ENCODE measurements at regions not wholly inside any gene's neighbourhood (a gene's known extent, or its start where the extent isn't known, plus 50 kb on each side); places are given as distances from the start of the nearest gene placed in this dataset.

DNA sequence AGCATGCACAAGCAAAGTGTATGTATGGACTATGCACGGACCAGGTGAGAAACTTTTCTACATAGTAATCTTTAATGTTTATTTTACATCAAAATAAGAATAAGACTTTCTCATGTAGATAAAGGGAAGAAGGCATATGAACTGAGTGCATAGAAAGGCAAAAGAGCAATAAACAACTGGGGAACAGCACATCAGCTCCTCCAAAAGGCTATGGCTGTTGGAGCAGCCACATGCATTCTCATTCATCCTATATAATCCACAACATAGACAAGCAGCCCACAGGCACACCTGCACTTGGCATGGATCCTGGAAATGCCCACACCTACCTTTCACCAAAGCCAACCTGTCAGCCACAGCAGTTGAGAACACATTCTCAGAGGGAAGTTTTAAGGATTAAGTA is 586.9 kb upstream of the INTU start:
- no peak overlapping the region for H3K4me3 ChIP-seq (ENCODE audit: low read depth, low read length)
- DNase-seq (ENCODE audit: low read depth), result no peak

DNA sequence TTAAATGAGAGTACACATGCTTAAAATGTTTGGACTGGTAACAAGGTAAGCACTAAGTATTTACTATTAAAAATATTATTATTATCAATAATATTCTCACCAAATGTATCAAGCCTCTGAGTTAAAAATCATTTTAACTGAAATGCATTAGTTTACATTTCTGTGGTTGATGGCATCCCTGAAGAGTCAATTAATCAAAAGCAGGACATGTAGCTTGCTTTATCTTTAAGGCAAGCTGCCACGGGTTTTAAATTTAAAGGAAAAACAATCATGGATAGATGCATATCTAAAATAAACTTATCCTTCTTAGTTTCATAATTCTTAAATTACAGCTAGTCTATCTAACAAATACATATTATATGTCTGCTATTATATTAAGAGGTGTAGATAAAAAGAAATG is 584.8 kb upstream of the INTU start:
- DNase-seq (ENCODE audit: low read depth), result no peak
- H3K4me3 ChIP-seq (ENCODE audit: low read depth, low read length), result no peak overlapping the region

DNA sequence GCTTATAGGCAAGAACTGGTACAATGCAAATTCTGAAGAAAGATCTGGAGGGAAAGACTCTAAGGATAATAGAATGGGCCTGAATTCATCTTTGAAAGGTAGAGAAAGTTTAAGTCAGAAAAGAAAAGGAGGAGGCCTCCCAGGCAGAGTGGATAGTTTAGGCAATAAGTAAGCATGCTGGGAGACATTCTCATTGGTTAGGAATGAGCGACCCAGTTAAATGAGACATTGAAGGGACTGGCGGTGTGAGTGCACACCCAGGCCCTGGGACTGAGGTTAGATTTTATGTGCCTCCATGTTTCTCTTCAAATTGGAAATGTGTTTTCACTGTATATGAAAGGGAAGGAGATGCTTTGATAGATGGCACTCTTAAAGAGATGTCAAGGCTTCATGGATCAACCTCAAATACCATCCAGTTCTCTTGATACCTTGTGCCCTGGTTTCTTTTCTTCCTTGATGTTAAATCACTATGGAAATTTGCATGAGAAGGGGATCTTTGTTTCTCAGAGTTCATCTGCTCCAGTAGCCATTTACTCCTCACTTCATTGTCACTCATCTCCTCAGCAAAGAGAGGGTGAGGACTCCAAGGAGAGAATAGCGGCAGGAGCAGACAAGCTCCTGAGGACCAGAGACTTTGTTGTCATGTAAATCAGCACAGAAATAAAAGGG is 584.2 kb upstream of the INTU start:
- DNase-seq (ENCODE audit: low read depth), result no peak
- H3K4me3 ChIP-seq (ENCODE audit: low read depth, low read length), result no peak overlapping the region

DNA sequence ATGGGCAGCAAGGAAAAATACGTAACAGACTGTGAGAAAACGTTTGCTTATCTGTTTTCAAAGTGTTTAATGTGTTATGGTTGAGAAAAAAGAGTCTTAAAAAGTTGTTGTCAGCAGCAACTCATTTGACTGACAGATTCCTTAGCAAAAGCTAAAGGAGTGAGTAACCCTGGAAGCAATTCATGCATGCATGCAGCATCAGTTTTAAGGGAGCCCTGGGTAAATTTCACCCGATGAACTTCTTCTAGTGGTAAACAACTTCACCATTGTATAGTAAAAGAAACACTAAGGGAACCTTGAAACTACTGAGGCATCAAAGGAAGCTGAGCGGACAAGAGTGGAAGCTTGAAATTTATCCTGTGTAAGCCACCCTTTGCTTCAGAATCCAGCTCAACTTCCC is 583.2 kb upstream of the INTU start:
- no peak for DNase-seq (ENCODE audit: low read depth)
- no peak overlapping the region for H3K4me3 ChIP-seq (ENCODE audit: low read depth, low read length)

DNA sequence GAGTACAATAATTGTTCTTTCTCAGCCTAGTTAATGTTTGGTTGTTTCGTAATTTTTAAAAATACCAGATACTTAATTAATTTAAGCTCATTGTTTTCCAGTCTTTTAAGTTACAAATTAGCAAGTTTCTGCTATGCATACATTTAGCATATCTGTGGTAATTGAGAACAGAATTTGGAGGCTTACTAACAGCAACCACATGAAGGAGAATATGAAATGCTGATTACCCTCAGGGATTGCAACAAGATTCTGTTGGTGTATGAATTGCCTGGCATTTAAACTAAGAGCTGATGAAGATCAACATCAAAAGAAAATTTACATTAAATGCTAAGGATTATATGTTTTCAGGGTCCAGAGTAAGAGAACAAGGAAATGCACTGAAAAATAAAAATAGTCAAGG is 580.0 kb upstream of the INTU start:
- H3K4me3 ChIP-seq (ENCODE audit: low read depth, low read length), result no peak overlapping the region
- DNase-seq (ENCODE audit: low read depth), result no peak

DNA sequence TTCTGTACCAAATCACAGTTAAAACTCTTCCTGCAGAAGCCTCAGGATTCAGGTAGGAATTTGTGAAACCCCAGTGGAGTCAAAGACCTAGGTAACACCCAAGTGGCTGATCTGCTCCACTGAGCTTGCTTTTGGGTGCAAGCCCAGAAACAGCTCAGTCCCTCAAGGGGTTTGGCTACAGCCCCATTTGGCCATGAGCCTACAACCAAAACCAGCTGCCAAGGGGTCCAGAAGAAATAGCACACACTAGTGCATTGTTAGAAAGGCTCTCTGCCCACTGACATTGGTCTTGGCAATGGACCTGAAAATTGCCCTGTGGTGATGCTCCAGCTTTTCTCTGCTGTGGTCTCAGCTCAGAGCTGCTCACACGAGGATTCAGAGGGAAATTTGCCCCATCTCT is 577.4 kb upstream of the INTU start:
- DNase-seq (ENCODE audit: low read depth), result peak; percentile 55
- H3K4me3 ChIP-seq (ENCODE audit: low read depth, low read length), result no peak overlapping the region

DNA sequence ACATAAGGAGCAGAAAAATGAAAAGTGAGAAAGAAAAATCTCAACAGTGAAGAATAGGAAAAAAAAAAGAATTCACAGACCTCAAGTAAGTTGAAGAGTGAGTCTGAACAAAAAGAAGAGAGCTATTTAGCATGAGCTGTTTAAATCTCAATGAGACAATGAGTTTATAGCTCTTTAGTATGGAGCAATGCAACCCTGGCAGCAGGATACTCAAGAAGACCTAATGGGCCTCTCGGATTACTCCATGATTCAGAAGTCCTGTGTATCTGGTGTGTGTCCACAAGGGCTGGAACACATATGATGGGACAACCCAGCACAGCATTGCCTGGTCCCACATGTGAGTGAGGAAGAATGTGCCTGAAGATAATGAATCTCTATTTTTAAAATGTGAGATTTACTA is 563.1 kb upstream of the INTU start:
- no peak for DNase-seq (ENCODE audit: low read depth)
- no peak overlapping the region for H3K4me3 ChIP-seq (ENCODE audit: low read depth, low read length)

DNA sequence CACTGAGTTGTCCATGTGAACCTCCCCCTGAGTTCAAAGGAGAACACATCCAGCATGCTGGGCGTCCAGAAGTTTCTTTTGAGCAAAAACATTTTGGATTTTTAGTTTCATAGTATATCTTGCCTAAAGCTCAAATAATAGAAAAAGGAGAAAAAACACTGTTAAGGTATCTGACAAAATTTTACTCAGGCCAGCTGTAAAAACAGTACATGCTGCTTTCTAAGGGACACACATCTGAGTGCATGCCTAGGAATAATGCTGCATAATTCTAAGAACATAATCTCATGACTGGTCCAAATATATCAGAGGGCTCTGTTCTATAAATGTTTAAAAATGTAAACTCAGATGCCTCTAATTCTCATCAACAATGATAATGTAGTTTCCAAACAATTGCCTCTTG is 561.3 kb upstream of the INTU start:
- no peak overlapping the region for H3K4me3 ChIP-seq (ENCODE audit: low read depth, low read length)
- DNase-seq (ENCODE audit: low read depth), result no peak

DNA sequence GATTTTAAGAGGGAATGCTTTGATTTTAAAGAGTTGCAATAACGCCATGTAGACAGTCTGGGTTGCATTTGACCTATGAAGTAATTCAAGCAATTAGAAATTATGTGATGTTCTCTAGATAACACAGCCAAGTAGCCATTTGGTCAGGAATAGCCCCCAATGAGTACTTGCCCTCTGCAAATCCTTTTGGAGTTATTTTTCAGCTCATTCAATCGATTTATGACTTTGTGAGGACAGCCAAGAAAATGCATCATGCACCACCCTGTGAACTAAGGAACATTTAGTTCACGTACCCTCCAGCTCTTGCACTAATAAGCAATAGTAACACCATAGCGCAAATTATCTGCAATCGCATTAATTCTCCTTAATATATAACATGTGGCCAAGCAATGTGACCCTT is 552.6 kb upstream of the INTU start:
- no peak overlapping the region for H3K4me3 ChIP-seq (ENCODE audit: low read depth, low read length)
- no peak for DNase-seq (ENCODE audit: low read depth)

DNA sequence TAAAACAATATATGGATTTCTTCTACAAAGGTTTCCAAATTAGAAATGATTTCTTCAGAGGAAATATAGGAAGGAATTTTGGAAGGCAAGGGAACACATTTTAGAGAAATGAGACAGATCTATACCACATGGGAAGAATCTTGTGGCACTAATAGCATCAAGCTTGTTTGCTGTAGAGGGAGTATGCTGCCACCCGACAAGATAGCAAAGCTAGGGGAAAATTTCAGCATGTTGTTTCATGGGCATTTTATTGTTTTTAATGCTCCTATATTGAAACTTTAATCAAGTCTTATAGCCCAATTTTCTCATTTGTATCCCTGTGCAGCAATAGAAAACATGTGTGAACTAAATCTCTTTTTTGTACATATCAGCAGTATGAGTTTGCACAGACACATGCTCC is 551.7 kb upstream of the INTU start:
- no peak overlapping the region for H3K4me3 ChIP-seq (ENCODE audit: low read depth, low read length)
- no peak for DNase-seq (ENCODE audit: low read depth)

DNA sequence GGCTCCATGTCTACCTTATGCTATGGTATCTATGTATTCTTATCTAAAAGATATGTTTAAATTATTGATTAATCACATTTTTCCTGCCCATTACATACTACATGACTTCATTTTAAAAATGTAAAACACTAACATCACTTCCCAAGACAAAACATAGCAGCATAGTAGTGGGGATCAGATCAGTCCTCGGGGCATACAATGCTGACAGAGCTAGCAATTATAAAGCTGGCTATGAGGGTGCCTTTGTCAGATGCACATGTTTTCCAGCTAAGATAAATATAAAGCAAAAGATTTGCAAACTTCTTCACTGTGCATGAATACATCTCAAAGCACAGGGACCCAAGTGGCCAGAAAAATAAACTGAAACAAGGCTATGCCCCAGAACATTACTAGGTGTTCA is 549.8 kb upstream of the INTU start:
- no peak overlapping the region for H3K4me3 ChIP-seq (ENCODE audit: low read depth, low read length)

DNA sequence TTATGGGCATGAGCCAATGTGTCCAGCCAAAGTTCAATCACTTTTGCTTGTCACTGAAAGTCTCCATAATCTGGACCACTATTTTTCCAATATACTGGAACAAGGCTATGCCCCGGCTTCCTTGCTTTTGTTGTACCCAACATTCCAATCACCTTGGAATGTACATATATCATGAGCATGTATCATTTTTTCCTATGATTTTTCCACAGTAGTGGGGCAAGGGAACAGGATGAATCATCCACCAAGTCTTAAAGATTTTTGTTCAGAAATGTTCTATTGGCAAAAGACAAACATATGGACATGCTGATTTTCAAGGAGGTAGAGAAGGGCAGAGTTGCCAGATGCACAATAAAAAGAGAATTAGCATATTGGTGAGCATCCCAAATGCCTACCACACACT is 548.1 kb upstream of the INTU start:
- DNase-seq (ENCODE audit: low read depth), result no peak
- H3K4me3 ChIP-seq (ENCODE audit: low read depth, low read length), result no peak overlapping the region

More for the DNA sequence above, 549.8 kb upstream of the INTU start:
- DNase-seq (ENCODE audit: low read depth), result no peak

DNA sequence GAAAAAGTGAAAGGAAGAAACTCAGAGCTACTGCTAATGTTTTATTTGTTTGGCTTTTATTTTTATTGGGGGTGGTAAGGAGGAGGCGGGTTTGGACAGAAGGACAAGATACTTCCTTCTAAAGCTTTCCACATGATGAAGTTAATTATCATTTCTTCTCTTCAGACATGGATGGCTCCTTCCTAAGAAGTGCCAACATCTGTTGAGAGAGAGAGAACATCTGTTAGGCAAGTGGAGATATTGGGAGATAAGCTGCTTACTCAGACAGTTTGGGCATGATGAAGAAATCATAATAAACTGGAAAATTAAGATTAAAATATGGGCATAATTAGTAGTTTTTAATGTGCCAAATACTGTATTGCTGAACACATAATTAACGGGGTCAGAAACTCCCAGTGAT is 535.7 kb upstream of the INTU start:
- DNase-seq (ENCODE audit: low read depth), result no peak
- no peak overlapping the region for H3K4me3 ChIP-seq (ENCODE audit: low read depth, low read length)

DNA sequence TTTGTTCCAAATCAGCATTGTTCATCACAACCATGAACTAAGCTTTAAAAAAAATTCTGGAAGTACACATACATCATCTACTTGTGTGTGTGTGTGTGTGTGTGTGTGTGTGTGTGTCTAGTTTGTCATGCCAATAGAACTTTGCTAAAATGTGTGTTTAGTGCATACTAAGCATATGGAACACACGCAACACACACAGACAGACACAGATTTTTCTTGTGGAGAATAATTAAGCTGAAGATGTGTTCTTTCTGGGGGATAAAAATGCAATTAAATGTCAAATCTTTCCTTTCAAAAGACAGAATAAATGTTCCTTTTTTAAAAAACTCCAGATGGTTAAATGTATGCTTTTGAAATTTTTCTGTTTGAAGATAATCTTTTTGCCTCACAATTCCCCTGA is 530.4 kb upstream of the INTU start:
- DNase-seq (ENCODE audit: low read depth), result no peak
- no peak overlapping the region for H3K4me3 ChIP-seq (ENCODE audit: low read depth, low read length)

DNA sequence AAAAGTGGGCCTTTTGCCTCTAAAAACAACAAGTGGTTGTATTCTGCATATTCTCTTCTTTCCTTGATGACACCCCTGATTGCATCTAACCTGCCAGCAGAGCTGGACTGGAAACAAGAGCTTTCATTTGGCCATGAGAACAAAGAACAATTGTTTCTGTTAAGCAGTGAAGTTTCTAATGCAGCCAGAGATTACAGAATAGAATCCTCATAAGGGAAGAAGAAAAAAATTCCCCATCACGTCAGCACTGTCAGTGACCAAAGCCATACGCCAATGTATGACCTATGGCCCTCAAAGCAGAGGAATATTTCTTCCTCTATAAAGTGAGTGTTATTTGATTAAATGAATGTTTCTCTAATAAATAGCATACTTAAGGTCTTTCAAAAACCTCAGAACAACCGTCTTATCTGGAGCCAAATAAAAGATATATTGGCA is 529.1 kb upstream of the INTU start:
- no peak for DNase-seq (ENCODE audit: low read depth)
- no peak overlapping the region for H3K4me3 ChIP-seq (ENCODE audit: low read depth, low read length)

DNA sequence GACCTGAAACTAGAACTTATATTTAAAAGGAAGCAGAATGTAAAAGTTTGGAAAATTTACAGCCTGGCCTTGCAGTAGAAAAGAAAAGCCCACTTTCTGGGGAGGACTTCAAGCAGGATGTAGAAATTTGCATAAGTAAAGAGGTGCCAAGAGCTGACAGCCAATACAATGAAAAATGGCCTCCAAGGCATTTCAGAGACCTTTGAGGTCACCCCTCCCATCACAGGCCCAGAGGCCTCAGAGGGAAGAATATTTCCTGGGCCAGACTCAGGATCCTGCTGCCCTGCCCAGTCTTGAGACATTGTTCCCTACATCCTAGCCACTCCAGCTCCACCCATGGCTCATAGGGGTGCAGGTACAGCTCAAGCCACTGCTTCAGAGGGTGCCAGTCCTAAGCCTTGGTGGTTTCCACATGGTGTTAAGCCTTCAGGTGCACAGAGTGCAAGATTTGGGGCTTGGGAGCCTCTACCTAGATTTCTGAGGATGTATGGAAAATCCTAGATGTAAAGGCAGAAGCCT is 518.9 kb upstream of the INTU start:
- H3K4me3 ChIP-seq (ENCODE audit: low read depth, low read length), result no peak overlapping the region
- no peak for DNase-seq (ENCODE audit: low read depth)

DNA sequence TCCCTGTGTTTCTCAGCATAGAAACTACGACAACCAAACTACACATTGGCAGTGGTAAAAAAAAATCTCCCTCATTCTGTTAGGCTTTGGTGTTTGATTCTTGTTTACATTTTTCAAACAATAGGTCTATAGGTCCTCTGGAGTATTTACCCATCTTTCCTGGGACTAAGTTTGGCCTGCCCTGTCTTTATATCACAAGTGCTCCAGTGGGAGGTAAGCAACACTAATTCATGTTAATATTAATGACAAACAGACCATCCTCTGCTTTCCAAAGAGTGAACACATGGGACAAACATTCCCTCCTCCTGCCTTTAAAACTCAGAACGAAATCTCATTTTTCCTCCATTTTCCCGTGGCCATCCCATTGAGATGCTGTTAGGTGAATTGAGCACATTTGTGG is 514.1 kb upstream of the INTU start:
- DNase-seq (ENCODE audit: low read depth), result no peak
- H3K4me3 ChIP-seq (ENCODE audit: low read depth, low read length), result no peak overlapping the region

DNA sequence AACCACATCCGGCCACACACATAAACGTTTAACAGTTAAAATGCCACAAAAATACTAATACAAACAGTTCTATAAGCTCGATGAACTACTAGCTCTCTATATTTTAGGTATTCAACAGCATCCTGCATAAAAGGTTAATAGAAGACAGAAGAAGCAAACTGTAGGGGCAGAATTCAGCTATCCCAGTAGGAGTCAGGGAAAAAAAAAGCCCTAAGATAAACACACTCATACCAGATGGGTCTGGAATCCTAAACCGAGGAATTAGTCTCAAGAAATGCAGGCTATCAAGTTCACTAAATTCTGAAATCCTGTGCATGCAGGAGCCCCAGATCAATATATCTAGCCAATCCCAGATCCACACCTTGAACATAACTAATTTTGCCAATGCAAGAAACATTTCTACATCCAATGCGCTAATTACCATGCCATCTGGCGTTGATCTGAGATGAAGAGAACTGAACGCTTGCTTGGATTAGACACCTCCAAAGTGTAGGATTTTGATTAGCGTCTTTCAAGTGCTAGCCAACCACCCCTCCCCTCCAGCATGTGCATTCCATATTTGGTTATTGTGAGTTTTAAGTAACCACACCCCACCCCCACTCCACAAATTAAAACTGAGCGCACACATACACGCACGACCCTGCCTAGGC is 512.2 kb upstream of the INTU start:
- no peak overlapping the region for H3K4me3 ChIP-seq (ENCODE audit: low read depth, low read length)
- DNase-seq (ENCODE audit: low read depth), result no peak

DNA sequence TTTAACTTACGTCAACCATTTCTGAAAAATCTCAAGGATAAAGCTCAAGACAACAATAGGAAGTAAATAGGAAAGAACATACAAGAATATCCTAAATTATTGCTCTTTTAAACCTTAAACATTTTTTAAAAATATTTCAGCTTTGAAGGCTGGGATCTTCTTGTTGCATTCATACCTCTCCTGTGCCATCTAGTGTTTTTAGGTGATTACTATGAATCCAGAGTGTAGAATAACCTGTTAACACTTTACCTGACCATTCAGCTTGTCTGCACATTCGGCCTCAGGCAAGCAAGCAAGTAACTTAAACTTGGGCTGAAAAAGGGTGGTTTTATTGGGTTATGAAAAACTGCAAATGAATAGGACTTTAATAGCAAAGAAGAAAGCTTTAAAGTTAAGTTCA is 507.8 kb upstream of the INTU start:
- H3K4me3 ChIP-seq (ENCODE audit: low read depth, low read length), result no peak overlapping the region
- no peak for DNase-seq (ENCODE audit: low read depth)

DNA sequence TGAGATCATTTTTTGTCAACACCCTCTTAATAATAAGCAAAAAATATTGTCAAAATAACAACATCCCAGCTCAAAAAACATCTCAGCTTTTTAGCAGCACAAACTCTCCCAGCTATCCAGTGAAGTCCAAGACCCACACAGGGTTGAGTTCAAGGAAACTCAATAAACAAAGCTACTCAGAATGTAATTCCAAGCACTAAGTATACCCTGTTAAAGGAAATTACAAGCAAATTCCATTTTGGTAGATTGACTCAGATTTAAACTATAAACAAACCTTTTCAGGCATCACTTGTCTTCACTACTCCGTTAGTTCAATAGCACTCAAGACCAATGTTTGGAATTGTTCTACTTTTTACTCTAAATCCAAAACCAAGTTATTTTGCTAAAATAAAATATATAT is 506.0 kb upstream of the INTU start:
- DNase-seq (ENCODE audit: low read depth), result no peak
- H3K4me3 ChIP-seq (ENCODE audit: low read depth, low read length), result no peak overlapping the region

DNA sequence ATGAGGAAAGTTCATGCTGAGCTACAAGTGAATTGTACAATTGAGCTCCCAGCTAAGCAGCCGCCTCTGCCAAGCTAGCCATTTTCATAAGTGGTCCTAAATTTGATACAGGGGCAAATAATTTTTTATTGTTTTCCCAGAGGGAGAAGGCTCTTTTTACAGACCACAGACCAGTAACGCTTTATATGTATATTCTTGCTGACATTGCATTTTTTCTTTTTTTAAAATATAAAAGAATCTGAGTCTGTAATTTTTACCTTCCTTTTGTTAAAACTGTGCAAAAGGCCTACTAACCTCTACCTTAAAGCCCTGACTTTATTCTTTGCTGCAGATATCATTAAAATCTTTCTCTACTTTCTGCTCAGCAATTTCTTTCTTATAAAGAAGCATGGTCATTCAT is 501.2 kb upstream of the INTU start:
- H3K4me3 ChIP-seq (ENCODE audit: low read depth, low read length), result no peak overlapping the region
- DNase-seq (ENCODE audit: low read depth), result no peak
